Activated B cell treated with CpG ODN at 0.5 μM for 24 hours (primary cell): ENCODE measurements at regions not wholly inside any gene's neighbourhood (a gene's known extent, or its start where the extent isn't known, plus 50 kb on each side); places are given as distances from the start of the nearest gene placed in this dataset.
"Not testable (repeated sequence)": the region's sequence is repeated elsewhere in the genome, so short reads cannot be mapped to it uniquely, and the experiment has no call there.

Source experiments
- ATAC-seq: fragments of 200-7000 bp; cut with Tn5 transposase; one replicate; pipeline ENCODE4 v1.10.0; 2021; ENCODE audit warnings: low read depth, mild to moderate bottlenecking, moderate library complexity
- CTCF ChIA-PET: fragments of 350-600 bp; sonication (Branson Sonifier 250); formaldehyde crosslinking; loops from one replicate; lab custom pipeline; 2021; ENCODE audit warnings: antibody characterized with exemption; lab: Charles Lee
- POLR2A ChIA-PET: fragments of 350-600 bp; sonication (Branson Sonifier 250); formaldehyde crosslinking; loops from one replicate; lab custom pipeline; 2021; ENCODE audit warnings: antibody characterized with exemption; lab: Charles Lee
- DNase-seq: peaks from one replicate; pipeline ENCODE4 v3.0.0; 2022
- H3K27ac Mint-ChIP-seq: one replicate; pipeline ENCODE4 v1.8.0; 2020; ENCODE audit warnings: mixed read lengths
- H3K27me3 Mint-ChIP-seq: one replicate; pipeline ENCODE4 v1.8.0; 2021; ENCODE audit warnings: mixed read lengths
- H3K36me3 Mint-ChIP-seq: one replicate; pipeline ENCODE4 v1.8.0; 2021; ENCODE audit warnings: low read depth, mixed read lengths
- H3K4me1 Mint-ChIP-seq: one replicate; pipeline ENCODE4 v1.8.0; 2021; ENCODE audit warnings: mixed read lengths
- H3K4me3 Mint-ChIP-seq: one replicate; pipeline ENCODE4 v1.8.0; 2020; ENCODE audit warnings: mild to moderate bottlenecking, mixed read lengths
- H3K9me3 Mint-ChIP-seq: one replicate; pipeline ENCODE4 v1.8.0; 2020; ENCODE audit warnings: mixed read lengths
- CTCF ChIP-seq: fragments of 200-600 bp; IDR thresholded peaks from one replicate; pipeline ENCODE4 v1.8.0; 2022; ENCODE audit warnings: antibody characterized with exemption, mild to moderate bottlenecking
- intact Hi-C: fragments of 100-400 bp; cut with micrococcal nuclease; formaldehyde crosslinking; loops from one replicate; pipeline ENCODE4 v1.15.1; 2024

DNA sequence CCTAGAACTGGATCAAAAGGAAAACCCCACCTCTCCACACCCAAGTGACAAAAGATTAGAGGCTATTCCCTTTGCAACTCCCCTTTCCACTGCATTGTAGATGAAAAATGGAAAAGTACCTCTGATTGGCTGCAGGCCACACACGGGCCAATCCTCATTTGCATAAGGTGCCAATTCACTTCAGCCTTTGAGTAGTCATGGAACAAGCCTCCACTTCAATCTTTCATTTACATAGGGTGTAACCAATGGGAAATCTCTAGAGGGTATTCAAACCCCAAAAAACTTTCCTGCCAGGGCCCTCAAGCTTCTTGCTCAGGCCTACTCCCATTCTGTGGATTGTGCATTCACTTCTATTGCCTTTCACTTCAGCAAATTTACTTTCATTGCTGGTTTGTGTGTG, 122.3 kb upstream of the KCND3 start:
- no peaks in the 10 kb centered on the region for H3K4me1 Mint-ChIP-seq
- ChIA-PET CTCF (no interaction called here), POLR2A (no interaction called here)
- no peak overlapping the region for H3K4me3 Mint-ChIP-seq
- TF ChIP-seq CTCF: no peak
- H3K9me3 Mint-ChIP-seq: peaks cover 8% of the 10 kb centered on the region
- no peaks in the 10 kb centered on the region for H3K36me3 Mint-ChIP-seq
- ATAC-seq (no peak), DNase-seq (no peak)
- H3K27me3 Mint-ChIP-seq: peaks cover 7% of the 10 kb centered on the region
- no peak overlapping the region for H3K27ac Mint-ChIP-seq
- intact Hi-C loops: no loop called here

- Mint-ChIP-seq H3K27ac (no peak overlapping the region), H3K27me3 (peaks cover 11% of the 10 kb centered on the region), H3K9me3 (no peaks in the 10 kb centered on the region), H3K4me1 (no peaks in the 10 kb centered on the region), H3K4me3 (no peak overlapping the region), H3K36me3 (no peaks in the 10 kb centered on the region)
- no peak for ATAC-seq
- CTCF ChIA-PET: no interaction called here
- no peak for TF ChIP-seq CTCF
- DNase-seq: no peak
- intact Hi-C loops: no loop called here
- POLR2A ChIA-PET: no interaction called here
These were observed 125.1 kb upstream of the KCND3 start for GRCh38 chr1:112114540-112114939.

GRCh38 chr1:112126598-112126997, 137.1 kb upstream of the KCND3 start:
- intact Hi-C loops: no loop called here
- no peak overlapping the region for H3K4me3 Mint-ChIP-seq
- H3K4me1 Mint-ChIP-seq: no peaks in the 10 kb centered on the region
- H3K27ac Mint-ChIP-seq: no peak overlapping the region
- CTCF ChIA-PET: no interaction called here
- H3K27me3 Mint-ChIP-seq: no peaks in the 10 kb centered on the region
- H3K36me3 Mint-ChIP-seq: no peaks in the 10 kb centered on the region
- POLR2A ChIA-PET: no interaction called here
- DNase-seq: no peak
- no peak for TF ChIP-seq CTCF
- no peaks in the 10 kb centered on the region for H3K9me3 Mint-ChIP-seq
- no peak for ATAC-seq

GRCh38 chr1:112127606-112128005, 138.1 kb upstream of the KCND3 start:
- H3K36me3 Mint-ChIP-seq, CTCF ChIA-PET, H3K4me3 Mint-ChIP-seq, H3K27ac Mint-ChIP-seq, H3K4me1 Mint-ChIP-seq, intact Hi-C loops, H3K9me3 Mint-ChIP-seq, H3K27me3 Mint-ChIP-seq, POLR2A ChIA-PET, ATAC-seq, DNase-seq: not testable (repeated sequence)

- no peak for TF ChIP-seq CTCF
- CTCF ChIA-PET: no interaction called here
These were observed 144.0 kb upstream of the KCND3 start for GRCh38 chr1:112133487-112133886.

DNA sequence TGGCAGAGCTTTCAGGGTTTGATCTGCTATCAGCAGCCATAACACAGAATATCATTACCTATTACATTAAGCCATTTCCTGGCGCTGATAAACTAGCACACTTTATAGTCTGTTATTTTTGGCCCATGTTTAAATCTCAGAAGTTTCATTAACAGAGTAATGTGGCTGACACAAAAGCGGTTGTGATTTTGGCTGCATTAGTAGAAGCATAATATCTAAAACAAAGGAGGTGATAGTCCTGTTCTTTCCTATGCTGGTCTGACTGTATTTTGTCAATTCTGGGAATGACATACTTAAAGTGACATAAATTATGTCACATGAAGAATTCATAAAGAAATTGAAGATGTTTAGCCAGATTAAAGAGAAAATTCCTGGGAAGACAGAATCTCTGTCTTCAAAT, 151.3 kb upstream of the KCND3 start:
- TF ChIP-seq CTCF: no peak
- Mint-ChIP-seq H3K4me3 (no peak overlapping the region), H3K9me3 (no peaks in the 10 kb centered on the region), H3K4me1 (no peaks in the 10 kb centered on the region), H3K27ac (no peak overlapping the region), H3K36me3 (no peaks in the 10 kb centered on the region), H3K27me3 (peaks cover 21% of the 10 kb centered on the region)
- POLR2A ChIA-PET: no interaction called here
- ATAC-seq (no peak), DNase-seq (no peak)
- CTCF ChIA-PET: no interaction called here
- intact Hi-C loops: no loop called here

More at GRCh38 chr1:112133487-112133886, 144.0 kb upstream of the KCND3 start:
- Mint-ChIP-seq H3K36me3 (no peaks in the 10 kb centered on the region), H3K4me1 (no peaks in the 10 kb centered on the region), H3K27ac (no peak overlapping the region), H3K9me3 (no peaks in the 10 kb centered on the region), H3K4me3 (no peak overlapping the region), H3K27me3 (peaks cover 9% of the 10 kb centered on the region)
- intact Hi-C loops: no loop called here
- DNase-seq (no peak), ATAC-seq (no peak)
- POLR2A ChIA-PET: no interaction called here
